ENCODE measurements at regions not wholly inside any gene's neighbourhood (a gene's known extent, or its start where the extent isn't known, plus 50 kb on each side); places are given as distances from the start of the nearest gene placed in this dataset.

- no peak for TF ChIP-seq REST (IDR thresholded peaks at IDR 0.05; ENCODE audit: insufficient read depth in 1 of 2, low read depth in 2 of 2, low read length in 2 of 2)
- TF ChIP-seq POLR2AphosphoS5 (IDR thresholded peaks at IDR 0.05; ENCODE audit: low read depth, low read length) = no peak
- no peak for TF ChIP-seq SIN3A (IDR thresholded peaks at IDR 0.05; ENCODE audit: borderline replicate concordance, insufficient read depth, low read length)
- TF ChIP-seq TAF1 (IDR thresholded peaks at IDR 0.05; ENCODE audit: borderline replicate concordance, insufficient read depth, low read length) = no peak
- no peak for TF ChIP-seq FOXP2 (optimal IDR thresholded peaks at IDR 0.05; ENCODE audit: borderline replicate concordance, extremely low read depth, extremely low read length, insufficient read depth)
Observed at GRCh38 chr18:39841482-39842365, 2113.3 kb upstream of the PIK3C3 start.

- no peak for TF ChIP-seq FOXP2 (optimal IDR thresholded peaks at IDR 0.05; ENCODE audit: borderline replicate concordance, extremely low read depth, extremely low read length, insufficient read depth)
- no peak for TF ChIP-seq REST (IDR thresholded peaks at IDR 0.05; ENCODE audit: insufficient read depth in 1 of 2, low read depth in 2 of 2, low read length in 2 of 2)
- no peak for TF ChIP-seq TAF1 (IDR thresholded peaks at IDR 0.05; ENCODE audit: borderline replicate concordance, insufficient read depth, low read length)
- TF ChIP-seq SIN3A (IDR thresholded peaks at IDR 0.05; ENCODE audit: borderline replicate concordance, insufficient read depth, low read length) = no peak
- no peak for TF ChIP-seq POLR2AphosphoS5 (IDR thresholded peaks at IDR 0.05; ENCODE audit: low read depth, low read length)
Observed at GRCh38 chr18:39840856-39841481, 2114.1 kb upstream of the PIK3C3 start.

GRCh38 chr18:39840406-39840805 is 2114.6 kb upstream of the PIK3C3 start:
- TF ChIP-seq TAF1 (IDR thresholded peaks at IDR 0.05; ENCODE audit: borderline replicate concordance, insufficient read depth, low read length) (no peak), SIN3A (IDR thresholded peaks at IDR 0.05; ENCODE audit: borderline replicate concordance, insufficient read depth, low read length) (no peak), FOXP2 (optimal IDR thresholded peaks at IDR 0.05; ENCODE audit: borderline replicate concordance, extremely low read depth, extremely low read length, insufficient read depth) (no peak), POLR2AphosphoS5 (IDR thresholded peaks at IDR 0.05; ENCODE audit: low read depth, low read length) (no peak), REST (IDR thresholded peaks at IDR 0.05; ENCODE audit: insufficient read depth in 1 of 2, low read depth in 2 of 2, low read length in 2 of 2) (no peak)

- TF ChIP-seq POLR2AphosphoS5 (IDR thresholded peaks at IDR 0.05; ENCODE audit: low read depth, low read length) = no peak
- TF ChIP-seq TAF1 (IDR thresholded peaks at IDR 0.05; ENCODE audit: borderline replicate concordance, insufficient read depth, low read length) = no peak
- no peak for TF ChIP-seq FOXP2 (optimal IDR thresholded peaks at IDR 0.05; ENCODE audit: borderline replicate concordance, extremely low read depth, extremely low read length, insufficient read depth)
- TF ChIP-seq REST (IDR thresholded peaks at IDR 0.05; ENCODE audit: insufficient read depth in 1 of 2, low read depth in 2 of 2, low read length in 2 of 2) = no peak
- TF ChIP-seq SIN3A (IDR thresholded peaks at IDR 0.05; ENCODE audit: borderline replicate concordance, insufficient read depth, low read length) = no peak
Observed at GRCh38 chr18:39839782-39840181, 2115.3 kb upstream of the PIK3C3 start.

Measured in PFSK-1 (cell line).